Muscle layer of duodenum (tissue), 2 donors: ENCODE measurements at regions not wholly inside any gene's neighbourhood (a gene's known extent, or its start where the extent isn't known, plus 50 kb on each side); places are given as distances from the start of the nearest gene placed in this dataset.

Experiments used
- H3K27ac ChIP-seq: one replicate; pipeline ENCODE4 v1.7.0; 2013; ENCODE audit warnings: mild to moderate bottlenecking, low read length
- H3K27me3 ChIP-seq: one replicate; pipeline ENCODE4 v1.7.0; 2013; ENCODE audit warnings: low read depth, mild to moderate bottlenecking, control low read depth, low read length
- H3K36me3 ChIP-seq, 2 donors: one replicate each; pipeline ENCODE4 v1.7.0; 2013; ENCODE audit warnings: low read length in 2 of 2, control low read depth in 1 of 2, mild to moderate bottlenecking in 1 of 2; ENCODE audit not compliant: insufficient read depth in 2 of 2, control insufficient read depth in 1 of 2
- H3K4me1 ChIP-seq, 2 donors: one replicate each; pipeline ENCODE4 v1.7.0; 2013; ENCODE audit warnings: low read length in 2 of 2, mild to moderate bottlenecking in 2 of 2, control low read depth in 1 of 2, moderate library complexity in 1 of 2; ENCODE audit not compliant: insufficient read depth in 2 of 2, control insufficient read depth in 1 of 2
- H3K4me3 ChIP-seq, 2 donors: one replicate each; pipeline ENCODE4 v1.7.0; 2013; ENCODE audit warnings: low read length in 2 of 2, low read depth in 1 of 2, mild to moderate bottlenecking in 1 of 2
- H3K9me3 ChIP-seq, 2 donors: one replicate each; pipeline ENCODE4 v1.7.0; 2013; ENCODE audit warnings: low read length in 2 of 2, control low read depth in 1 of 2, mild to moderate bottlenecking in 1 of 2; ENCODE audit not compliant: control insufficient read depth in 1 of 2
- donor health status: healthy.

DNA sequence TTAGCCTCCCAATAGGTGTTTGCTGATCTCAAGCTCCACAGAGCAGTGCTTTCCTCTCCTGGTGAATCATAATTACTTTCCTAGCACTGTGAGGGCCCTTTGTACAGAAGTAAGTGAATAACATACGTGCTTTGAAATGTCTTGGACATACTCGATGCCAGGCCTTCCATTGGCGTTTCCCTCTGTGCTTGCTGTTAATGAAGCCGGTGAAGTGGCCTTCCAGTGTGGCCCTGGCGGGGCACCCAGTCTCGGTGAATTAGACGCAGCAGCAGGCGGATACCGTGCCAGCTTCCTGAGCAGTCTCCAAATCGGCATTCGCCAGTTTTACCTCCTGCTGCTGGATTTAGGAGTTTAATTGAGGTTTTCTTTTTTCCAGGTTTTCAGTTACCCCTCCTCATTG lies 132.3 kb downstream of the HMX1 start:
- no peak overlapping the region for H3K4me3 ChIP-seq
- peaks cover 0 to 7% of the 10 kb centered on the region in 2 donors for H3K9me3 ChIP-seq
- no peaks in the 10 kb centered on the region for H3K4me1 ChIP-seq
- no peak overlapping the region for H3K27ac ChIP-seq
- H3K36me3 ChIP-seq, result no peaks in the 10 kb centered on the region
- no peaks in the 10 kb centered on the region for H3K27me3 ChIP-seq

DNA sequence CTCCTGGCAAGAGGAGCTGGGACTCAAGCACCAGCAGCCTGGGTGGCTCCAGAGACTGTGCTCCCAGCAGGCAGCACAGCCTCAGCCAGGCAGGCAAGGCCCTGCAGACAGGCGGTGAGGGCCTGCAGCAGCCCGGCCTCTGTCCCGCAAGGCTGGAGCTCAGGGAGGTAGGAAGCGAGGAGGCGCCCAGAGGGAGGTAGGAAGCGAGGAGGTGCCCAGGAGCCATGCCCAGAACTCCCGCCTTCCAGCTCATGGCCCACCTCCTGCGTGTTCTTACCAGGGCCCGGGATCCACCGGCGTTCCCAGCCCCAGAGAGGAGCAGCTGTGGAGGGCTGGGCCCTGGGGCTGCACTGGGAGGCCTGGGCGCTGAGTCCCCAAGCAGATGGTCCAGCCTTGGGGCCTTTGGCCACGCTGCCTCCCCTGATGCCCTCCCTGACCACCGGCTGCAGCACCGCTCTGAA lies 133.1 kb downstream of the HMX1 start:
- Histone ChIP-seq H3K4me3 (no peak overlapping the region), H3K4me1 (no peaks in the 10 kb centered on the region), H3K27ac (no peak overlapping the region), H3K36me3 (no peaks in the 10 kb centered on the region), H3K9me3 (peaks cover 0 to 8% of the 10 kb centered on the region in 2 donors), H3K27me3 (no peaks in the 10 kb centered on the region)

DNA sequence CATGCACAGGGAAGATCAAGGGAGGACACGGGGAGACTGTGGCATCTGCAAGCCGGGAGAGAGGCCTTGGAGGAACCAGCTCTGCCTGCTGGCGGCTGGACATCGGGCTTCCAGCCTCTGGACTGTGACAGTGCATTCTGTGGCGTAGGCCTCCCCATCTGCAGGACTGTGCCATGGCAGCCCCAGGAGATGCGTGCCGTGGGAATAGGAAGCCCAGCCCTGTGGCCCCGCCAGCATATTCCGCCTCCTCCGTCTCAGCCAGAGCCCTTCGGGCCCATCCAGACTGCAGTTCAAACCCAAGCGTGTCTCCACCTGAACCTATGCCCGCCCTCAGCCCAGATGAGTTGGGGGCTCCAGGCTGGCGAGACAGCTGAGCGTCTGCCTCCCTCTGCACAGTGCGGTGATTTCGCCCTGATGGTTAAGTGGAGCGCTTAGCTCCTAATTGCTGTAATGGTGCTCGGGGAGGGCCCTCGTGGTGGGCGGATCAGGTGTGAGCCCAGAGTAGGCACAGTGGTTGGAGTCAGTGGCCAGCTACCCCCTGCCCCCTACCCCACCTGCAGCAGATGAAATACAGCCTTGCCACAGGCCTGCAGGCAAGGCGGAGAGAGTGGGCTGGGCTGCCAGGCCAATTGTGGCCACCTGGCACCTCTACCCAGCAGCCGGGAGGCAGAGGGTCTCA lies 133.9 kb downstream of the HMX1 start:
- H3K4me1 ChIP-seq, result no peaks in the 10 kb centered on the region
- peaks cover 0 to 11% of the 10 kb centered on the region in 2 donors for H3K9me3 ChIP-seq
- no peaks in the 10 kb centered on the region for H3K36me3 ChIP-seq
- no peak overlapping the region for H3K4me3 ChIP-seq
- H3K27me3 ChIP-seq, result no peaks in the 10 kb centered on the region
- no peak overlapping the region for H3K27ac ChIP-seq

DNA sequence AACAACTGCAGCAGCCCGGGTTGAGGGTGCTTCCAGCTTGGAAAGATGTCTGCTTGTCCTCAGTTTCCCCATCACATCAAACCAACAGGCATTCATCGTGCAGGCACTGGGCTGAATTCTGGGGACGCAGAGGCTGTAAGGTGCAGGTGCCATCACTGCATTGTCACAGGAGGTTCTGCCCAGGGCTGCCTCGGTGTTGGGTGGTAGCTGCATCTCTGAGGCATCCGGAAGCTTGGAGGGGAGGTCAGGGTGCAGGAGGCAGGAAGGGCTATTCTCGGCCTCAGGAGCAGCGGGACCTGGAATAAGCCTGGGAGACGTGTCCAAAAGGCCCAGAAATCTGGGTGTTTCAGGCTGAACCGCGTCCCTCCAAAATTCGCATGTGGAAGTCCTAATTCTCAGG lies 134.6 kb downstream of the HMX1 start:
- no peak overlapping the region for H3K4me3 ChIP-seq
- H3K4me1 ChIP-seq, result no peaks in the 10 kb centered on the region
- no peaks in the 10 kb centered on the region for H3K36me3 ChIP-seq
- H3K9me3 ChIP-seq, result peaks cover 0 to 12% of the 10 kb centered on the region in 2 donors
- no peak overlapping the region for H3K27ac ChIP-seq
- no peaks in the 10 kb centered on the region for H3K27me3 ChIP-seq

DNA sequence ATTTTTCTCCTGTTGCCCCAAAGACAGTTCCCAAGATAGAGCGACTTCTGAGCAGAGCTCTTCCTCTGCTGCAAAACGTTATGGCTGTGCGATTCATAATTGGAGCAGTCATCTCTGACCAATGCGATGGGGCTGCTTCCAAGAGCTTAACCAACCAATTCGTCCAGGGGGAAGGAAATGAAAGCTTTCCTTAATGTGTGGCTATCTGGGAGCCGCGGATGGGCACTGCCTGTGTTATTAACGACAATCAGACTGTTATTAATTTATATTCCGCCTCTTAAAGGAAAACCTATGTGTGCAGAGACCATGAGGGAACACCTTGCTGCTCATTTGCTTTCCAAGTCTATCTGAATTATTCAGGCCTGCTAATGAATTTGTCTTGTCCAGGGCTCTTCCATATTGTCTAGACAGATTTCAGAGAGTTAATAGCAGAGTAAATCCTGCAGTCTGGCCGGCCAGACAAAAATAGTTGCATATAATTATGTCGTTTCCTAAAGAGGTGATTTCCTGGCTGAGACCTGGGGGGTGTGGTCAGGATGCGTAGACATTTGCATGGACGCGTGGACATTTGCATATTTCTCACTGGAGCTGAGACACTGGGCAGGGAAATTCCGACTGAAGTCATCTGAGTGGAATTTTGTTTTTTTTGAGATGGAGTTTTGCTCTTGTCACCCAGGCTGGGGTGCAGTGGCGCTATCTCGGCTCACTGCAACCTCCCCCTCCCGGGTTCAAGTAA lies 135.4 kb downstream of the HMX1 start:
- H3K27ac ChIP-seq, result no peak overlapping the region
- H3K36me3 ChIP-seq, result no peaks in the 10 kb centered on the region
- H3K4me1 ChIP-seq, result no peaks in the 10 kb centered on the region
- H3K9me3 ChIP-seq, result peaks cover 0 to 12% of the 10 kb centered on the region in 2 donors
- no peak overlapping the region for H3K4me3 ChIP-seq
- H3K27me3 ChIP-seq, result no peaks in the 10 kb centered on the region

DNA sequence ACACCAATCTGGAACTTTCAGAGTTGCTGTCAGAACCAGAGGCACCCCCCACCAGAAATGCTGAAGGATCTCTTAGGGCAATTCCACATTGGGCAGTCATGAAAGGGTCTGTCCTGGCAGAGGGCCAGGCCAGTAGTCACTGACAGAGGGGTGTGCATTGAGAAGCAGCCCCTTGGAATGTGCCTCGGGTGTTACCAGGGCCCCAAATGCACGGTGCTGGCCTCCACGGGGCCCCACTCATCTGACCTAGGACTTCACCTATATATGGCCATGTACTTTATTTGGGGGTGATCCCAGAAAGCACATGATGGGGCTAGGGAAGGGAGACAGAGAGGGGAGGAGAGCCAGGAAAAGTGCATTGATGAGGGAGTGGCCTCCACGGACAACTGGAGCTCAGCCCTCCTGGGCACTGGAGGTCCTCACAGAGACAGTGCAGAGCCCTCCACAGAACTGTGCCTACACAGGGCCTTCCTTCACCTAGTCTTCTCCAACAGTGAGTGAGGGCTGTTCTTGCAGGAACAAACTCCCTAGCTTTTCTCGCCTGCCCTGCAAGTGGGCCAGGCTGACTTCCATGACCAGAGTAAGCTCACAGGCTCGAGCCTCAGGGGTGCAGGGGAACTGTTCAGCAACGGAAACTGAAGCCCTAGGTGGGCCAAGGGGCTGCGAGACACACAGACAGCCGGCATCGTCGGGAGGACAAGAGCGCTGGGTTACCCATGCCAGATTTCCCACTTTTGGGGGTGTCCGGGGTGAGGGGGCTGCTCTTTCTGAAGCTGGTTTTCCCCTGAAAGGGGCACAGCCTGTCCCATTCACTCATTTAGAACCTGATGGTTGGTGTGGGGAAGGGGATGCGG lies 136.2 kb downstream of the HMX1 start:
- Histone ChIP-seq H3K27me3 (no peaks in the 10 kb centered on the region), H3K9me3 (peaks cover 0 to 12% of the 10 kb centered on the region in 2 donors), H3K4me3 (no peak overlapping the region), H3K36me3 (no peaks in the 10 kb centered on the region), H3K4me1 (no peaks in the 10 kb centered on the region), H3K27ac (no peak overlapping the region)

DNA sequence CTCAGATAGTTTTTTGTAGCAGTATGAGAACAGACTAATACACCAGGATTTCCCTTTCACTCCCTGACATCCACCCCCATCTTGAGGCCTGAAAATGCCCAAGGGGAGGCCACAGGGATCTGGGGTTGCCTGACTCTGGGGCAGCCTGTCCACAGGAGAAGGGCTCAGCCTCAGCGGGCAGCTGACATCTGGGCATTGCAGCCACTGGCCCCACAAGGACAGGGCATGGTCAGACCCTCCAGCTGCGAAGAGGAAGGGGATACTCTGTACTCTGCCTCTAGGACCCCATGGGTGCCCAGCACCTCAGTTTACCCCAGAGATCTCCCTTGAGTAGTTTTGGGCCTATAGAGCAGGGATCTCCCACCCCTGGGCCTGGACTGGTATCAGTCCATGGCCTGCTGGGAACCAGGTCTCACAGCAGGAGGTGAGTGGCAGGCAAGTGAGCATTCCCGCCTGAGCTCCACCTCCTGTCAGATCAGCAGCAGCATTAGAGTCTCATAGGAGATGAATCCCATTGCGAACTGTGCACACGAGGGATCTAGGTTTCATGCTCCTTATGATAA lies 138.9 kb downstream of the HMX1 start:
- Histone ChIP-seq H3K36me3 (no peaks in the 10 kb centered on the region), H3K4me1 (no peaks in the 10 kb centered on the region)

DNA sequence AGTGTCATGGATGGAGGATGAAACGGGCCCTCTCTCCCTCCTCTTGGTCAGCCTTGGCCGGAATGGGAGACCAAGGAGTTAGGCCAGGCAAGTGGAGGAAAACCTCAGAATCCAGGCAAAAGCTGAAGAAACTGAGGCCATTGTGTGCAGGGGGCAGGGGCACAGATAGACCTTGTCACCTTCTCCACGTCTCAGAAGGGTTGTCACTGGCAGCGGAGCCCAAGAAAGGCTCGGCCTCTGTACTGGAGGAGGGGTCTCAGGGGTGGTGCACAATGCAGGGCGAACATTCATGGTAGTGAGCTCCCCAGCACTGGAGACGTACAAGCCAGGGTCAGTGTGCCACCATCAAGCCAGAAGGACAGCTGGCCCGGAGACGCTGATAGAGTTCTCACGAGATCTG lies 139.5 kb downstream of the CPZ start:
- Histone ChIP-seq H3K27me3 (no peaks in the 10 kb centered on the region), H3K9me3 (peaks cover 0 to 12% of the 10 kb centered on the region in 2 donors)

More for the DNA sequence above, 138.9 kb downstream of the HMX1 start:
- H3K4me3 ChIP-seq, result no peak overlapping the region
- H3K27ac ChIP-seq, result no peak overlapping the region
- peaks cover 0 to 12% of the 10 kb centered on the region in 2 donors for H3K9me3 ChIP-seq
- no peaks in the 10 kb centered on the region for H3K27me3 ChIP-seq

DNA sequence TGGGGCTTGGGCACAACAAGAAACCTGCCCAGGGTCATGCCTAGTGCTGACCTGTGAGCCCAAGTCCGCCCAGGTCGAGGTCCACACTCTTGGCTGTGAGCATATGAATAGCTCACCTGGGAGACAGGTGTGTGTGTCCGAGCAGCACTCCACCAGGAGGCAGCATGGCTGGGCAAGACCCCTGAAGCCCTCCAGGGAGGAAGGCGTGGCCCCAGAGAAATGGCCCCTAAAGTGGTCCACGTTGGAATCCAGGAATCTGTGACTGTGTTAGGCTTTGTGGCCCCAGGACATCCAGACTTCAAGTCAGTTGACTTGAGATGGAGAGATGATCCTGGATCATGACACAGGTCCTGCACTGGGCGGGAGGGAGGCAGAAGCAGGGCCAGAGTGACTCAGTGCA lies 138.8 kb downstream of the CPZ start:
- Histone ChIP-seq H3K4me3 (no peak overlapping the region), H3K9me3 (peaks cover 0 to 12% of the 10 kb centered on the region in 2 donors), H3K36me3 (no peaks in the 10 kb centered on the region), H3K4me1 (no peaks in the 10 kb centered on the region), H3K27me3 (no peaks in the 10 kb centered on the region), H3K27ac (no peak overlapping the region)

More for the DNA sequence above, 139.5 kb downstream of the CPZ start:
- Histone ChIP-seq H3K4me1 (no peaks in the 10 kb centered on the region), H3K4me3 (no peak overlapping the region), H3K36me3 (no peaks in the 10 kb centered on the region), H3K27ac (no peak overlapping the region)

DNA sequence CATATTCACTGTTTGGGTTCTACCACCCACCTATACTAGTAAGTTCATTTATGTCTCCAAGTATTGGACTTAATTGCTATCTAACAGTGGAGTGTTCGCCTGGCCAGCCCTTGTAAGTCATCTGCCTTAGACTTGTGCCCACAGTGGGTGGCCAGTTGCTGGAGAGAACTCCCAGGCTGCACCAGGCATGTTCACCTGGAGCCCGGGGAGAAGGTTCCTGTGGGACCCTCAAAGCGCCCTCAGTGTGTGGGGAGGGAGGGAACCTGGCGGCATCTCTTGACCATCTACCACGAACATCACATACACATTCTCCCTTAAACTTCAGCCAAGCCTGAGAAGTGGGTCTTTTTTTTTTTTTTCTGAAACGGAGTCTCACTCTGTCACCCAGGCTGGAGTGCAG lies 138.1 kb downstream of the CPZ start:
- Histone ChIP-seq H3K4me1 (no peaks in the 10 kb centered on the region), H3K27me3 (no peaks in the 10 kb centered on the region), H3K9me3 (peaks cover 0 to 12% of the 10 kb centered on the region in 2 donors), H3K27ac (no peak overlapping the region), H3K36me3 (no peaks in the 10 kb centered on the region), H3K4me3 (no peak overlapping the region)

DNA sequence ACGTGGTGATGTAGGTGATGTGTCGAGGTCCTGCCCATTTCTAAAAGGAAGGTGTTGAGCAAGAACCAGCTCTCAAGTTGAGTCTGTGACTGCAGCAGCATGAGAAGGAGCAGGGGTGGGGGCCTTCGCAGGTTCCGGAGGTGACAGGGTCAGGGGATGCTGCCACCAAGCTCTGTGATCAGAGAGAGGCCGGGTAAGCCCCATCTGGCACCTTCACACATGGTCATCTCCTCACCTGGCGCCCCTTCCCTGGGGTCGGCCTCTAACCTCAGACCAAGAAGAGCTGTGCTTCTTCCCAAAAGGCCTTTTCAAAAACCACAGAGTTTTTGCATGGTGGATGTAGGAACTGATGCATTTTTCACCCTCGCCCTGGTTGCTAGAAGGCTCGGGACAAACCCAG lies 137.6 kb downstream of the CPZ start:
- no peaks in the 10 kb centered on the region for H3K36me3 ChIP-seq
- no peaks in the 10 kb centered on the region for H3K27me3 ChIP-seq
- H3K4me3 ChIP-seq, result no peak overlapping the region
- H3K9me3 ChIP-seq, result peaks cover 0 to 12% of the 10 kb centered on the region in 2 donors
- no peaks in the 10 kb centered on the region for H3K4me1 ChIP-seq
- no peak overlapping the region for H3K27ac ChIP-seq
